Breast epithelium (tissue), 3 donors: ENCODE measurements at regions not wholly inside any gene's neighbourhood (a gene's known extent, or its start where the extent isn't known, plus 50 kb on each side); places are given as distances from the start of the nearest gene placed in this dataset.

ENCODE experiments used
- CTCF ChIP-seq, 3 donors: fragments of 450-650 bp; IDR thresholded peaks; one replicate each; pipeline ENCODE4 v1.5.1; 2016 to 2017; ENCODE audit warnings: antibody characterized with exemption in 3 of 3, mild to moderate bottlenecking in 3 of 3, moderate library complexity in 3 of 3
- POLR2A ChIP-seq: fragments of 450-650 bp; IDR thresholded peaks from one replicate; pipeline ENCODE4 v1.6.1; 2016; ENCODE audit warnings: antibody characterized with exemption, mild to moderate bottlenecking, moderate library complexity
- POLR2AphosphoS5 ChIP-seq, 3 donors: sonication (generic); formaldehyde crosslinking; IDR thresholded peaks; one replicate each; pipeline ENCODE4 v1.6.1; 2017; ENCODE audit warnings: antibody characterized with exemption in 3 of 3

GRCh38 chr12:102326982-102327381 lies 129.3 kb upstream of the PMCH start:
- TF ChIP-seq CTCF (IDR thresholded peaks at IDR 0.05), result no peak
- no peak for TF ChIP-seq POLR2A
- TF ChIP-seq POLR2AphosphoS5 (IDR thresholded peaks at IDR 0.05), result no peak
